Kidney epithelial cell (primary cell): ENCODE measurements at regions not wholly inside any gene's neighbourhood (a gene's known extent, or its start where the extent isn't known, plus 50 kb on each side); places are given as distances from the start of the nearest gene placed in this dataset.
"Not testable (repeated sequence)": the region's sequence is repeated elsewhere in the genome, so short reads cannot be mapped to it uniquely, and the experiment has no call there.

Source experiments
- DNase-seq: peaks from one replicate; pipeline ENCODE4 v3.0.0-alpha.2; 2010; ENCODE audit warnings: low read depth
- H3K27me3 ChIP-seq: 2 replicates; pipeline ENCODE4 v1.6.0; 2011; ENCODE audit warnings: low read length; ENCODE audit not compliant: control insufficient read depth, insufficient read depth
- H3K36me3 ChIP-seq: 2 replicates; pipeline ENCODE4 v1.5.1; 2011; ENCODE audit warnings: low read length; ENCODE audit not compliant: control insufficient read depth, insufficient read depth
- H3K4me3 ChIP-seq: 2 replicates; pipeline ENCODE4 v1.5.1; 2011; ENCODE audit warnings: low read depth, mild to moderate bottlenecking, control low read depth, low read length
- CTCF ChIP-seq: IDR thresholded peaks from 2 replicates; pipeline ENCODE4 v1.5.1; 2011; ENCODE audit warnings: mild to moderate bottlenecking, moderate library complexity, low read length, control low read depth, inconsistent platforms; ENCODE audit not compliant: insufficient read depth, poor library complexity, severe bottlenecking

- no peak for DNase-seq
- Histone ChIP-seq H3K4me3 (no peak overlapping the region), H3K27me3 (no peaks in the 10 kb centered on the region), H3K36me3 (no peaks in the 10 kb centered on the region)
- TF ChIP-seq CTCF, result no peak
Observed at GRCh38 chr5:92616085-92616484, 964.9 kb downstream of the NR2F1-AS1 start.

- Histone ChIP-seq H3K27me3 (no peaks in the 10 kb centered on the region), H3K4me3 (no peak overlapping the region), H3K36me3 (no peaks in the 10 kb centered on the region)
- no peak for DNase-seq
- TF ChIP-seq CTCF, result no peak
Observed at GRCh38 chr5:92613546-92613945, 967.5 kb downstream of the NR2F1-AS1 start.

GRCh38 chr5:92610435-92610834 is 970.6 kb downstream of the NR2F1-AS1 start:
- H3K36me3 ChIP-seq, DNase-seq, H3K4me3 ChIP-seq, H3K27me3 ChIP-seq: not testable (repeated sequence)

- no peaks in the 10 kb centered on the region for H3K36me3 ChIP-seq
- DNase-seq, result no peak
- no peaks in the 10 kb centered on the region for H3K27me3 ChIP-seq
- no peak overlapping the region for H3K4me3 ChIP-seq
- no peak for TF ChIP-seq CTCF
Observed at GRCh38 chr5:92605591-92605990, 975.4 kb downstream of the NR2F1-AS1 start.

GRCh38 chr5:92599217-92599810 is 981.7 kb downstream of the NR2F1-AS1 start:
- TF ChIP-seq CTCF, result no peak
- Histone ChIP-seq H3K4me3 (no peak overlapping the region), H3K36me3 (no peaks in the 10 kb centered on the region), H3K27me3 (no peaks in the 10 kb centered on the region)
- DNase-seq, result no peak

- Histone ChIP-seq H3K4me3 (no peak overlapping the region), H3K27me3 (no peaks in the 10 kb centered on the region), H3K36me3 (no peaks in the 10 kb centered on the region)
- no peak for DNase-seq
- TF ChIP-seq CTCF, result no peak
Observed at GRCh38 chr5:92594031-92594430, 987.0 kb downstream of the NR2F1-AS1 start.
